Trophoblast cell (in vitro differentiated cells and primary cell): ENCODE measurements at regions not wholly inside any gene's neighbourhood (a gene's known extent, or its start where the extent isn't known, plus 50 kb on each side); places are given as distances from the start of the nearest gene placed in this dataset.

Source experiments
- DNase-seq, 2 donors: peaks; one replicate each; pipeline ENCODE4 v3.0.0-alpha.2; 2016
- H2AFZ ChIP-seq: 2 replicates; pipeline ENCODE4 v1.6.1; 2013; ENCODE audit warnings: low read length, moderate library complexity, mild to moderate bottlenecking; ENCODE audit not compliant: insufficient read depth, poor library complexity
- H2AK5ac ChIP-seq: 2 replicates; pipeline ENCODE4 v1.6.1; 2013; ENCODE audit warnings: mild to moderate bottlenecking, low read length
- H2BK120ac ChIP-seq: 2 replicates; pipeline ENCODE4 v1.6.1; 2013; ENCODE audit warnings: low read length, mild to moderate bottlenecking, moderate library complexity; ENCODE audit not compliant: insufficient read depth, poor library complexity
- H2BK12ac ChIP-seq: 2 replicates; pipeline ENCODE4 v1.6.1; 2013; ENCODE audit warnings: mild to moderate bottlenecking, low read length, moderate library complexity
- H2BK5ac ChIP-seq: 2 replicates; pipeline ENCODE4 v1.6.1; 2013; ENCODE audit warnings: low read length, low read depth, moderate library complexity, mild to moderate bottlenecking; ENCODE audit not compliant: poor library complexity
- H3K14ac ChIP-seq: 2 replicates; pipeline ENCODE4 v1.6.1; 2013; ENCODE audit warnings: mild to moderate bottlenecking, low read length
- H3K18ac ChIP-seq: 2 replicates; pipeline ENCODE4 v1.6.1; 2013; ENCODE audit warnings: mild to moderate bottlenecking, low read length
- H3K23ac ChIP-seq: 2 replicates; pipeline ENCODE4 v1.6.1; 2013; ENCODE audit warnings: low read length
- H3K27ac ChIP-seq: 2 replicates; pipeline ENCODE4 v1.5.1; 2013; ENCODE audit warnings: low read depth, mild to moderate bottlenecking, inconsistent platforms, low read length, moderate library complexity
- H3K27me3 ChIP-seq: 2 replicates; pipeline ENCODE4 v1.6.1; 2013; ENCODE audit warnings: inconsistent platforms, mild to moderate bottlenecking, low read length, moderate library complexity; ENCODE audit not compliant: insufficient read depth
- H3K36me3 ChIP-seq, 2 experiments: 1 replicate in 1 of 2; 2 replicates in 1 of 2; pipeline ENCODE4 v1.6.1; 2013; ENCODE audit warnings: low read length in 2 of 2, mild to moderate bottlenecking in 2 of 2, moderate library complexity in 1 of 2; ENCODE audit not compliant: insufficient read depth in 2 of 2, control insufficient read depth in 1 of 2
- H3K4ac ChIP-seq: 2 replicates; pipeline ENCODE4 v1.6.1; 2013; ENCODE audit warnings: low read depth, mild to moderate bottlenecking, low read length, moderate library complexity
- H3K4me1 ChIP-seq, 2 experiments: 1 replicate in 1 of 2; 2 replicates in 1 of 2; pipeline ENCODE4 v1.6.1; 2013; ENCODE audit warnings: low read length in 2 of 2, mild to moderate bottlenecking in 2 of 2, moderate library complexity in 1 of 2; ENCODE audit not compliant: insufficient read depth in 2 of 2, control insufficient read depth in 1 of 2
- H3K4me2 ChIP-seq: 2 replicates; pipeline ENCODE4 v1.6.1; 2013; ENCODE audit warnings: inconsistent platforms, mild to moderate bottlenecking, low read length, moderate library complexity
- H3K4me3 ChIP-seq: 2 replicates; pipeline ENCODE4 v1.5.1; 2013; ENCODE audit warnings: mild to moderate bottlenecking, low read depth, low read length, inconsistent platforms
- H3K79me1 ChIP-seq: one replicate; pipeline ENCODE4 v1.6.1; 2013; ENCODE audit warnings: low read length
- H3K79me2 ChIP-seq: 2 replicates; pipeline ENCODE4 v1.6.1; 2013; ENCODE audit warnings: low read length, mild to moderate bottlenecking; ENCODE audit not compliant: control insufficient read depth, insufficient read depth, poor library complexity
- H3K9ac ChIP-seq: 2 replicates; pipeline ENCODE4 v1.6.1; 2013; ENCODE audit warnings: mild to moderate bottlenecking, low read length
- H3K9me3 ChIP-seq: 2 replicates; pipeline ENCODE4 v1.6.1; 2013; ENCODE audit warnings: low read depth, mild to moderate bottlenecking, control low read depth, inconsistent platforms, low read length; ENCODE audit not compliant: insufficient read depth
- H4K12ac ChIP-seq: 2 replicates; pipeline ENCODE4 v1.6.1; 2013; ENCODE audit warnings: low read depth, mild to moderate bottlenecking, low read length, moderate library complexity
- H4K8ac ChIP-seq: 2 replicates; pipeline ENCODE4 v1.6.1; 2013; ENCODE audit warnings: low read depth, mild to moderate bottlenecking, low read length, moderate library complexity
- H4K91ac ChIP-seq: one replicate; pipeline ENCODE4 v1.6.1; 2013; ENCODE audit warnings: low read depth, mild to moderate bottlenecking, low read length, moderate library complexity
- WGBS: extraction: QIAGEN DNeasy Blood & Tissue Kit; methylation state at CpG from one replicate; pipeline ENCODE4 v1.1.7; 2013; ENCODE audit warnings: missing lambda C conversion rate; ENCODE audit not compliant: insufficient read length, insufficient coverage; ENCODE audit errors: extremely low coverage; 5-methylcytosine and 5-hydroxymethylcytosine counted together

GRCh38 chr18:67705748-67706147, 189.2 kb upstream of the DSEL start:
- Histone ChIP-seq H3K4me2 (no peak overlapping the region), H4K8ac (no peak overlapping the region), H3K18ac (no peak overlapping the region), H3K79me1 (no peaks in the 10 kb centered on the region), H2BK5ac (no peak overlapping the region), H3K9ac (no peak overlapping the region), H3K4me3 (no peak overlapping the region), H3K4ac (no peak overlapping the region), H2AK5ac (no peak overlapping the region), H3K23ac (no peak overlapping the region), H2BK12ac (no peak overlapping the region), H2BK120ac (no peak overlapping the region), H3K27me3 (no peaks in the 10 kb centered on the region), H3K79me2 (no peaks in the 10 kb centered on the region), H3K14ac (no peak overlapping the region), H4K91ac (no peak overlapping the region), H3K36me3 (no peaks in the 10 kb centered on the region), H4K12ac (no peak overlapping the region), H2AFZ (no peak overlapping the region), H3K27ac (no peak overlapping the region), H3K9me3 (peaks cover 2% of the 10 kb centered on the region), H3K4me1 (no peaks in the 10 kb centered on the region)
- no peak for DNase-seq
- WGBS: no CpG with 5 or more reads among the region's 2 CpGs

- Histone ChIP-seq H3K4me1 (no peaks in the 10 kb centered on the region), H3K18ac (no peak overlapping the region), H2BK5ac (no peak overlapping the region), H4K12ac (no peak overlapping the region), H2AFZ (no peak overlapping the region), H3K4me3 (no peak overlapping the region), H2AK5ac (no peak overlapping the region), H3K79me1 (no peaks in the 10 kb centered on the region), H3K27me3 (no peaks in the 10 kb centered on the region), H3K79me2 (no peaks in the 10 kb centered on the region), H2BK120ac (no peak overlapping the region), H3K9ac (no peak overlapping the region), H3K9me3 (no peaks in the 10 kb centered on the region), H3K4me2 (no peak overlapping the region), H3K4ac (no peak overlapping the region), H3K23ac (no peak overlapping the region), H3K27ac (no peak overlapping the region), H2BK12ac (no peak overlapping the region), H3K14ac (no peak overlapping the region), H4K91ac (no peak overlapping the region), H4K8ac (no peak overlapping the region), H3K36me3 (no peaks in the 10 kb centered on the region)
- DNase-seq: no peak
- WGBS: no CpG with 5 or more reads among the region's 1 CpG
Observed at GRCh38 chr18:67695684-67696083, 179.2 kb upstream of the DSEL start.

- H3K9me3 ChIP-seq: no peaks in the 10 kb centered on the region
- no CpG with 5 or more reads among the region's 2 CpGs for WGBS
- no peak overlapping the region for H3K4ac ChIP-seq
- no peak overlapping the region for H3K18ac ChIP-seq
- H3K4me1 ChIP-seq: no peaks in the 10 kb centered on the region
- H3K36me3 ChIP-seq: no peaks in the 10 kb centered on the region
- no peak overlapping the region for H3K4me2 ChIP-seq
- H4K91ac ChIP-seq: no peak overlapping the region
- H3K27ac ChIP-seq: no peak overlapping the region
- H4K12ac ChIP-seq: no peak overlapping the region
- no peak overlapping the region for H3K14ac ChIP-seq
- no peak overlapping the region for H3K9ac ChIP-seq
- H2BK5ac ChIP-seq: no peak overlapping the region
- no peaks in the 10 kb centered on the region for H3K79me1 ChIP-seq
- no peak overlapping the region for H3K4me3 ChIP-seq
- no peak overlapping the region for H2BK12ac ChIP-seq
- H3K23ac ChIP-seq: no peak overlapping the region
- H3K79me2 ChIP-seq: no peaks in the 10 kb centered on the region
- no peak overlapping the region for H2BK120ac ChIP-seq
- no peak overlapping the region for H2AFZ ChIP-seq
- DNase-seq: no peak
- H3K27me3 ChIP-seq: no peaks in the 10 kb centered on the region
- H4K8ac ChIP-seq: no peak overlapping the region
- no peak overlapping the region for H2AK5ac ChIP-seq
Observed at GRCh38 chr18:67694787-67695186, 178.3 kb upstream of the DSEL start.

GRCh38 chr18:67692811-67693210, 176.3 kb upstream of the DSEL start:
- no peaks in the 10 kb centered on the region for H3K79me1 ChIP-seq
- H3K79me2 ChIP-seq: no peaks in the 10 kb centered on the region
- no peaks in the 10 kb centered on the region for H3K27me3 ChIP-seq
- no peak overlapping the region for H3K14ac ChIP-seq
- no peak for DNase-seq
- no peak overlapping the region for H3K18ac ChIP-seq
- H2BK5ac ChIP-seq: no peak overlapping the region
- H3K36me3 ChIP-seq: no peaks in the 10 kb centered on the region
- no peak overlapping the region for H3K23ac ChIP-seq
- H3K9me3 ChIP-seq: no peaks in the 10 kb centered on the region
- WGBS: no CpG with 5 or more reads among the region's 4 CpGs
- H2BK12ac ChIP-seq: no peak overlapping the region
- no peak overlapping the region for H2AFZ ChIP-seq
- no peak overlapping the region for H3K4me2 ChIP-seq
- H3K9ac ChIP-seq: no peak overlapping the region
- H3K27ac ChIP-seq: no peak overlapping the region
- no peak overlapping the region for H3K4ac ChIP-seq
- no peak overlapping the region for H4K12ac ChIP-seq
- no peak overlapping the region for H2AK5ac ChIP-seq
- no peaks in the 10 kb centered on the region for H3K4me1 ChIP-seq
- H2BK120ac ChIP-seq: no peak overlapping the region
- H4K8ac ChIP-seq: no peak overlapping the region
- H3K4me3 ChIP-seq: no peak overlapping the region
- H4K91ac ChIP-seq: no peak overlapping the region
